HG02981 (cell line): ENCODE measurements at regions not wholly inside any gene's neighbourhood (a gene's known extent, or its start where the extent isn't known, plus 50 kb on each side); places are given as distances from the start of the nearest gene placed in this dataset.

Experiments
- ATAC-seq: cut with Tn5 transposase; IDR thresholded peaks from one replicate; pipeline ENCODE4 v1.9.1; 2021; ENCODE audit warnings: mild to moderate bottlenecking, moderate library complexity; ENCODE audit not compliant: unreplicated experiment

DNA sequence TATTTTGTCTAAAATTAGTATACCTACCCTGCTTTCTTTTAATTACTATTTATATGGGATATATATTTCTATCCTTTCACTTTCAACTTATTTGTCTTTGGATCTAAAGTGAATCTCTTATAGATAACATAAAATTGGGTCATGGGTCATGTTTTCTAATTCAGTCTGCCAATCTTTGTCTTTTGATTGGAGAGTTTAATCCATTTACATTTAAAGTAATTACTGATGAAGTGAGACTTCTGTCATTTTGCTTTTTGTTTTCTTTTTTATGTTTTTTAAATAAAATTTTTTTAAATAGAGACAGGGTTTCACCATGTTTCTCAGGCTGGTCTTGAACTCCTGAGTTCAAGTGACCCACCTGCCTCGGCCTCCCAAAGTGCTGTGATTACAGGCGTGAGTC, 50.5 kb upstream of the PRDM1 start:
- ATAC-seq: no peak

DNA sequence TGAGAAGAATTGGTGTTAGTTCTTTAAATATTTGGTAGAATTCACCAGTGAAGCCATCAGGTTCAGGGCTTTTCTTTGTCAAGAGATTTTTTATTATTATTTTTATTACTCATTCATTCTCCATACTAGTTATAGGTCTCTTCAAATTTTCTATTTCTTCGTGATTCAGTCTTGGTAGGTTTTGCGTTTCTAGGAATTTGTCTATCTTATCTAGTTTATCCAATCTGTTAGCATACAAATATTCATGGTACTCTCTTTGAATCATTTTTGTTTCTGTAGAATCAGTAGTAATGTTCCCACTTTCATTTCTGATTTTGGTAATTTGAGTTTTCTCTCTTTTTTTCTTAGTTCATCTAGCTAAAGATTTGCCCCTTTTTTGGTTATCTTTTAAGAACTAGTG, 52.3 kb upstream of the PRDM1 start:
- ATAC-seq: no peak

DNA sequence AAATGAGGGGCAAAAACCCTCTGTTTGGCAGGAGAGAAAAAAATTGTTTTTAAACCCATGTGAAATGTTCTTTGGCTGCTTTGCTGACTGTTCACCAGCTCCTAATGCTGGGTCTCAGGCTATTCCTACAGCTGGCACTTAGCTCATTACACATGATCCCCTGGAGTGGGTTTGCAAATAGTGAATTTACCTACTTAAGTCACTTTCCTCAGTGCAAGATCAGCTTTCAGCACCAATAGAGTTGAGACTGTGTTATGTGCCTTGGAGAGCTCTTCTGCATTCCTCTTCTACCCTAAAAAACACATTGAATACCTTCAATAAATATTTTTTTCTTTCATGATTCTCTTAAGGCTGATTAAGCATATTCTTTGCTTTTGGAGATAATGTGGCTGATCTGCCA, 58.4 kb upstream of the PRDM1 start:
- no peak for ATAC-seq

DNA sequence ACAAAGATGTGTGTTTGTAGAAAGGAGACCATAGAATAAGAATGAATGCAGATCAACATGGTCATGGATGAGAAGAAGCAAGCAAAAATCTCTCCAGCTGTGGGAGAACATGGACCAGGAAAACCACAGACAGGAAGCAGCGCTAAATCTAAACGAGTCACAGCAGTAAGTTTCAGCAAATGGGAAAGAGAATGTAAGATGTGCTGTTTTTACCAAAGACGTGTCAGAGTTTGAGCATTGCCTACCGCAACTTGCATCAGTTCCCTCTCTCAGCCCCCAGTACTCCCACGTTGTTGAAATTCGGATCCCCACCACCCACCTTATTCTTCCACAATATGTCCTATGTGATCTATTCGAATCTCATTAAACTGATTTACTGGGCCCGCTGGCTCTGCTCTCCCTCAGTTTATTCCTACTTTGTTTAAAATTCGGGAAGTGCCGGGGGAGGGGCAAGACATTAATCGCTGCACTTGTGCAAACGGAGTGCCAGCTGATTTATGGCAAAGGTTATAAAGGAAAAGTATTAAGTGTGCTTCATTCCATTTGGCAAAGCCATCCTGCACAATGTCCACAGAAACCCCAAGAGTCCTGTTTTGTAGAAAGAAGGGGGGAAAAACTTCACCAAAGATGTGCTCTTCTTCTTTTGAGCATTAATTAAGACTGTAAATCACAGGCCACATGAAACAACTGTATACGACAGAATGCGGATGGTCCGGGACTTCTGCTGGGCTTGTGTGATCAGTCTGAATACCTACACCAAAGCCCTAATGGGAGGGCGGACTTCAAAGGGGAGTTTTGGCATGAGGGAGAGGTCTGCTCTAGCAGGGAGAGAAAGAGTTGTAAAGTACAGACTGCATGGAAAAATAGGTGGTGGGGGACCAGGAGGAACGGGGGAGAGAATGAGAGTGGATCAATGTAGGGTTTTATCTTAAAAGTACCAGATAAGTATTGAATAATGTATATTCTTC, 59.1 kb upstream of the PRDM1 start:
- no peak for ATAC-seq

DNA sequence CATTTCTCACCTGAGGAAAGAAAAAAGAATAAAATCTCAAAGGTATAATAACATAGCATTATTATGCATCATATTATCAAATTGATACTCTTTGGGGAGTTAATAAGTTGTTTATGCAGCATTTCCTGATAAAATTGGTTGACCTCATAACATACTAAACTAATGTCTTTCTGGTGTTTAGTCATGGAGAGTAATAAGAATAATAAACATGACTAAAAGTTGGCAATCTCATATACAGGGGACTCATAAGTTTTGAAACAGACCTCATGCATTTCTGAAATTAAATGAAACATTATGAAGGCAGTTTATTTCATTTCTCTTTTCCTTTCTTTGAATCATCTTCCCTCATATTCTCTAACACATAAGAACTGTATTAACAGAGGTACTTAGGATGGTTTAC, 60.5 kb upstream of the PRDM1 start:
- ATAC-seq: no peak

DNA sequence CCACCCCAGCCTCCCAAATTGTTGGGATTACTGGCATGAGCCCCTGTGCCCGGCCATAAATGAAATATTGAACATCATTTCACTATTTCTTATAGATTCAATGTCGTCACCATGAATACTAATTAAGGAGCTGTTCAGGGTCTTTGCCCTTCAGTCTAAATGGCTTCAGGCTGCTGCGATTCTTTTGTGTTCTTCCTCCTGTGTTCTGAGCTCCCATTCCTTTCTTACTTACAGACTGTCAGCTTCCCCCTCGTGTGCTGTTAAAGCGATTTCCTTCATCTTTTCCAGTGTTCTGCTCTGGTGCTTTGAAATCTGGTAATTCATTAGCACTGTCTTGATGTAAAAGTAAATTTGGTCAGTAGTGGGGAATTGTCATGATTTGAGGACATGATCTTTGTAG, 63.3 kb upstream of the PRDM1 start:
- no peak for ATAC-seq

DNA sequence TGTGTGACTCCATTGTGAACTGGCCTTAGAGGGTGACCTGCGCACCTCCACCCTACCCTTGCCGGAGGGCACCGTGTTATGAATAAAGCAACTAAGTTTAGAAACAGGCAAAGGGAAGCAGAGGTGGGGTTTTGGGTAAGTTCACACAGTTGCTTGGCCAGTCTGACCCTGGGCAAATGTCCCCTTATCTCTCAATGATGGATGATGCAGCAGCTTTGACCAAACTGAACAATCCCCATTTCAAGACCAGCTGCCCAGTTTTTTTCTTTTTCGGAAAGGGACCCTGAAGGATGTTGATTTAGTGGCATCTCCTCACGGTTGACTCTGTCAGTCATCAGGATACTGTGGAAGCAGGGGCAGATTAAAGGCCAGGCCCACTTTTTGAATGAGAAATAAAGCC, 68.7 kb upstream of the PRDM1 start:
- ATAC-seq: no peak

DNA sequence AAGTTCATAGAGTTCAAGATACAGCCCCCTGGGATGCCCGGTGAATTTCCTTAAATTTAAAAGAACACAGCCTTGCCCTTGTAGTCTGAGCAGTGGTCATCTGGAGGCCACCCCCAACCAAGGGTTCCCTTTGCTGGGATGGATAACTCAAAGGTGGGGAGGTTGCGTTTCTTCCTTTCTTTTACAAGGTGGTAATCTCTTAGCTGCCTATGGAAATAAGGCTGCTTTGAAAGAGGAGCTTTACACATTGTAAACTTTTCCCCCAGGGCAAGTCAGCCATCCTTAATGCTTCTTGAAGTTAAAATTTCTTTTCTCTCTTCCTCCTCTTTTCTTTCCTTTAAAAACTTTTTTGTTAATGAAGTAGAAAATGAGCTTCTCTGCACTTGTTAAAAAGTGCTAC, 71.2 kb upstream of the PRDM1 start:
- no peak for ATAC-seq

DNA sequence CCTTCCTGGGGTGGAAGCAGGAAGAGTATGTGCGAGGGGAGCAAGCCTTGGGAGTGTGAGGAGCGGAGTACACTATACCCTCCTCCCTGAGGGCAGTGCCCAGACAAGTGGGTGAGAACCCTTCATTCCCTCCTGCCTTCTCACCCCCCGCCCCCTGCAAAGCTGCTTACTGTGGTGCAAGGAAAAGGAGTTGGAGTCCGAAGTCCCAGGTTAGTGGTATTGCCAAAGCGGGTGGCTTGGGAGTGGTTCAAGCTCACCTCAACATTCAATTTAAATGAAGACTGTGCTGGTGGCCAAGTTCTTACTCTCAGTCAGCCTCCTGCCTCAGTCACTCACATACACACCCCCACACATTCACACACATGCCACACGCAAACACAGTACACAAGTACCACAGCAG, 74.7 kb upstream of the PRDM1 start:
- no peak for ATAC-seq

DNA sequence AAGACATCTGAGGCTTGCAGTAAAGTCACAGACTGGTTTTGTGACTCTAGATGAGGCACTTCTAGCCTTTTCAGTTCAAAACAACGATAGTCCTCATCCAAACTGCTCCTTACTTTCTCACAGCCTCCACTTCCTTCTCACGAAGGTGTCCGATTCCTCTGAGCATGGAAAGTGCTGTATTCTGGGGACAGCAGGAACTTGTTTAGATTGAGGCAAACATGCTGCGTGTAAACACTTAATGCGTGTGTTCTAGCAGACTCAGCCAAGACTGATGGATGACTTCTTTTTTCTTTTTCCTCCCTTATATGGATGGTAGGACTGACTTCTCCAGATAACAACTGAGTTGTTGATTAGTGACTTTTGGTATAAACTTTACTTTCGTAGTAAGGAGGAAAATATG, 80.2 kb upstream of the PRDM1 start:
- no peak for ATAC-seq

DNA sequence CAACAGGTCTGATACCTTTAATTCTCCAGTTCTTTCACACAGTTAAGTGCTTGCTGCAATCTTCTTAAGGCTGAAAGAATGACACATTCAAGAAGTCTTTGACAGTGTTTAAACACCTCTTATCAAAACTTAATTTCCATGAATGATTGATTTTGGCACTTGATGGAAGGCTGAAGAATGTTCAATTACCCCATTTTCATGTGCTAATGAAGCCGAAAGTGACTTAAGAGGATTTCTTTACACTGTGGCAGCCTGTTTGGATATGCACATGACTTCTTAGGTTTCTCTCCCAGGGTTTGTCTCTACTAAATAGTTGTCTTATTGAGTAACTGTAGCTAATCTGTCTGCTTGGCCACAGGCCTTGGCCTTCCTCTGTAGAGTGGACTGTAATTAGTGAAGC, 81.1 kb upstream of the PRDM1 start:
- no peak for ATAC-seq

DNA sequence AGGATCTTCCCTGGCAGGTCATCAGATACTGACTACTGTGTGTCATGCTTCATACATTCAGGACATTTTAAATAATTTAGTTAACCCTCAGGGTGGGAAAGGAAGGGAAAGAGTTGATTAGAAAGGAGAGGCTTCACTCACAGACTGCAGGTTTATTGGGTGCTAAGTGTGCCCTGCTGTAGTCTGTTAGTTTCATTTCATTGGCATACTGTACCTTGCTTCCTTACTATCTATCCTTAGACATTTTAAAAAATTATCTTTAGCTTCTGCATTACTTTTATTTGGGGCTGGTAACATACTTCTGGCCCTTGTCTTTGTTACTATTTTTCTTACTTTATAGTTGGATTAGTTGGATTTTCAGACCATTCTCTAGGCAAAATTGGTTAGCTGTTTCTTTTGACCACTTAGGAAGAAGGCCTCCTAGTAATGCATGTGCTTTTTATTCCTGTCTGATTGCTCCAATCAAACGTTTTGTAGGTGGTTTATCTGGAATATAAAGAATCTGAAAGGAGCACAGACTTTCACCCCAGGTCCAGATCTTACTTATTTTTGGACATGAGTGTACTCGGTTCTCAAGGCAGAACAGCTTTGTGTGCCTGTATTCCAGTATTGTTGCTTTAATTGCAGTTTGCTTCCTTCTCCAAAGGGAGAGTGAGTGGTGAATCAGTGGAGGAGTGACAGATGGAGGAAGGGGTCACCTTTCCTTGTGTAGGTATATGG, 82.7 kb upstream of the PRDM1 start:
- ATAC-seq: no peak

DNA sequence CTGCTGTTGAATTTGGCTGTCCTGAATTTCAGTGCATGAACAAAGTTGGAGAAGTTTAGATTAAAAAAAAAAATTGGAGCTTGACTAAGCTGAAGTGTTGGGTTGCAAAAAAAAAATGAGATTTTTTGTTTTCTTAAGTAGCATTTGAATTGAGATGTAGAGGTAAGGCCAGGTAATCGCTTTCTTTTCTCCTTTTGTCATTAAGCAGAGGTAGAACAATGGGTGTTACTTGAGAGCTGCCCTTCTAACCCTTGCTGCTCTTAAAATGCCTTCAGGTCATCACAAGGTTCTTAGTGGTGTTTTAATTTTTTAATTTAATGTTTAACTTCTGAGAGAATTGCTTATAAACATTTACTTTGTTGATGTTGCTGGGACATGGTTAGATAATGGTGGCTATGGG, 84.1 kb upstream of the PRDM1 start:
- no peak for ATAC-seq

DNA sequence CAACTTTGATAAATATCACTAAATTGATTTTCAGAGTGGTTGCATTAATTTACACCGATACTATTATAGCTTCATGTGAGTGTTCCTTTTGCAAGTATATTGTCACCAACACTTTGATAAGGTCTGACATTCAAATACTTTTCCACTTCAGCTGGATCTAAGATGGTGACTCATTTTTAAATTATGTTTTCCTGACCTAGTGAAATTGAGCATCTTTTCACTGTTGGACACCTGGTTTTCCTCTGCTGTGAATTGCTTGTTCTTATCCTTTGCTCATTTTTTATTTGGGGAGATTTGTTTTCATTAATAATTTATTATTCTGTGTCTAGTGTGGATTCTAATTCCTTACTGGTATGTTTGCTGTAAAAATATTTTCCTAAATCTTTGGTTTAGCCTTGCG, 85.2 kb upstream of the PRDM1 start:
- no peak for ATAC-seq

DNA sequence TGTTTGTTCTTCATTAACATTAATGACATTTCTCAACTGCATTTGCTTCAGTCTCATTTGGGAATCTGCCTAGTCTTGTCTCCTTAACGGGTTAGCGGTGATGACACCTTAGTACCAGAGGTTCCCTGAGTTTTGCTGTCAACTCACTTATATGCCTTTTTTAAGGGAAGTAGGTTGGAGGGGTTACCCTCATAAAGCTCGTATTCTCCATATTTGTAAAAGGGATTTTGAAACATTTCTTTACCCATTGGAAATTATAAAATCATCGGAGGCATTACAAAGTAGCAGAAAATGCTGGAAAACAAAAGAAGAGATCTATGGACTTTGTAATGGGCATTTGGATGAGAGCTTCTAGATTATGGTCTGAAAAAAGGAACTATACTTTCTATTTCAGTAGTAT, 88.7 kb upstream of the PRDM1 start:
- no peak for ATAC-seq

DNA sequence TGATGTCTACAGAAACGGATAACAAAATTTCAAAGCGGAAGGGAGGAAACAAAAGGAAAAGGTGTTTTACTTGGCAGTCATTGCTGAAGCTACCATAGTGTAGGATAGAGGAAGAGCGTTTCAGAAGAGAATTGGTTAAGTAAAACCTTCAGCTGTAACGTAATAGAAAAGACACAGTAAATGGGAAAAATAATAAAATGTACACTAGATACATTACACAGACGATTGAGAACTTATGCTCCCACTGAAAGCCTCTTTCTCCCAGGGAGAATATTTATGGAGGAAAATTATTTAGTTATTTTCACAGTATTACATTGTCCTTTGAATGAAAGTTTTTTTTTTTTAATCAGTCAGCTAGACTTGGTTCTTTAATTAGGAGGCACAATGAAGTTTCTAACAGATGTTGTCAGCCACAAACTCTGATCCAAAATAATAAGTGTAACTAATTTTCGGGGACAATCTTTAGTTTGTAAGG, 90.7 kb upstream of the PRDM1 start:
- ATAC-seq: no peak

DNA sequence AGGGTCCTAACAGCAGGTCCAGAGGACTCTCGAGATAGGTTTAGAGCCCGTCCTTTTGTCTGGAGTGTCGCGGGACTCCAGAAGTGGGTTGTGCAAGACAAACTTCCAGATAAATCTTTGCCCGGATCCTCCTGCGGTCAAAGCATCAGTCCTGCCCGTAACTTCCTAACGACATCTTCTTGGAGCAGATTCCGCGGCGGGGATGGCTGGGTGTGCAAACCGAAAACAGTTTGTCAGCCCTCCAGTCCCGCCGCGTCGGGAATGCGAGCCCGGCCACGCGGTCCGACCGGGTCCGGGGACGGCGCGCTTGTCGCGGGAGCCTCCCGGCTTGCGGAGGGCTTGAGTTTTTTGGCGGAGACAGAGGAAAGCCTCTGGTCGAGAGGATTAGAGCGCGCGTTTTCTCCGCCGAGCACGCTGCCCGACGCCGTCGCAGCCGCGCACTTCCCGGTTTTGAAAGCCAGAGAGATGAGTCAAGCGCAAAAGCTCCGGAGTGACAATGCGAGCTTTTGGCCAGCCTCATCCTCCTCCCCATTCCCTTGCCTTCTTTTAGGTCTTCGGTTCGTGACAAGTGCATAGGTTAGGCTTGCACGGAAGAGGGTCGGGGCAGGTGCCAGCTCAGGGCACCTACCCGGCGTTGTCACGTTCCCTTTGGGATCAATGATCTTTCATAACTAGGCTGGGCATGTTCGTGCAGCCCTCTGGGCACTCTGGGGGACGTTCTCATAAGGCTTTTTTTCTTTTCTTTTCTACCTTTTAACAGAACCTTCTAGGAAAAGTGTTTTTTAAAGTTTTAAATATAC, 91.3 kb upstream of the PRDM1 start:
- ATAC-seq: no peak

DNA sequence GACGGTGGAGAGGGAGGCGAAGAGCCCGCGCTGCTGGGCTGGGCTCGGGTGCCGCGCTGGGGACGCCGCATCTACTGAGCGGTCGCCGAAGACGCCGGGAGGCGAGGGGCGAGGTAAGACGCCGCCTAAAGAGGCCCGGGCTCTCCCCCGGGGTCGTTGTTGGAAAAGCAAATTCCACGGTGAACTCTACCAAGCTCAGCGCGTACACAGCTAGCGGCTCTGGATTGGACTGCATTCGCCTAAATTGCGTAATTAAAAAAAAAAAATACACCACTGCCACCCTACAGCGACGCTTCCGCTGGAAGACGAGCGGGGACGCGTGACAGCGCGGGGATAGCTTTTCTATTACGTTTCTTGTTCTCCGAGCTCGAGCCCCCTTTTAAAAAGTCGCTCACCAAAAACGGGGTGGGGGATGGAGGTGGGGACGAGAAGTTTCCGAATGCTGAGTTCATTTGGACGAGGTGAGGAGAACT, 92.0 kb upstream of the PRDM1 start:
- no peak for ATAC-seq

DNA sequence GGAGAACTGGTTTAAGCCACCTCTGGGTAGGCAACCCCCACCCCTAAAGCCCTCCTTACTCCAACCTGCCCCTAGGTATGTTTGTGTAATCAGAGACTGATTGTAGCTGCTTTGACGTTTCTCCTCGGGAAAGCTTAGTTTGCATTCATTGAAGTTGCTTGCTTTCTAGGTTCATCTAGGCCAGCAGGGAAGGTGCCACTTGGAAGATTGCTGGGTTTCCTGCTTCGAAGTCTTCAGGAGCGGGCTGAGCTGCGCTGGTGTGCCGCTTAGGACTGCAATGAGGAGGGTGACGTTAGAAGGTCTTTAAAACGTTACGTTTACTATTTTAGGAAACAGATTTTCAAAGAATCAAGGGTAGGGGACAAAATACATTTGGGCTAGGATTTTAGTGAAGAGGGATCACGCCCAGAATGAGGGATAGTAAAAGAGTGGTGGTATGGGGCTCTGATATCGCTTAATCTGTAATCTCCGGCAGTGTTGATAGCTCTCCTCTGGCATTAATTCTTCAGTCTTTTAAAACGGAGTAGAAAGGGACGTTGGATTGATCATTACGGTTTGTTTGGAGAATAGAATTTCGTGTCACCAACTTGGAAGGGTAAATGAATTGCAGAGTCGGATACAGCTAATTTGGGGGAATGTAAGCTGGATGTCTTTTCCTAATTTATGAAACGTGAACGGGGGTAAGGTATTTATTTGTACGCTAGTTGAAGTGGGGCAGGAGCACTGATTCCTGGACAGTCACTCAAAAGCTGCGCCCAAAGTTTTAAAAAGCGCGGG, 92.6 kb upstream of the PRDM1 start:
- no peak for ATAC-seq

DNA sequence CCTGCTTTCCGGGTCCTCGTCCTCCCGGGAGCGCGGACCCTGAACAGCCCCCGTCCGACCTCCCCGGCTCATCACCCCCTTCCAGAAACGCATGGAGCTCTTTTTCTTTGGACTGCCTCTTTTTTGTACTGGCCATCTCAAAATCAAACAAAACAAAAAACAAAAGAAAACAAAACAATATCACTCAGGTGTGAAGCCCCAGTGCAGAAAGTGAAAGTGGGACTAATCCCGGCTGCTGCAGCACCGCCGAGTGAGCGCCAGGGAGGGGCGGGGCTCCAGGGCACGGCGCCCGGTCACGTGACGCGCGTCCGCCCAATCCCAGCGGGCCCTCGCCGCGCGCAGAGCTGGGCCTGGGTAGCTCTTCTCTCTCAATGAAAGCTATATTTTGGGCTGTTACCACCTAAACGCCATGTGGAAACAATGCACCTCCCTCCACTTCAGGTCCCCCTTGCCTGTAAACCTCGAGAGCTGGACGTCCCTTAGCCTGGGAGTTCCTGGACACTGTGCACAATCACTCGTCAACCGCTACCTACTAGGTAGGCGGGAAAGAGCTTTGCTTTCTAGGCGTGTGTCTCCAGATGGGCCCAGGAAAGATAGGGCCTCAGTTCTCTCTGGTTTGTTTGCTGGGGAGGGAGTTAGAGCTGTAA, 93.7 kb upstream of the PRDM1 start:
- peak; percentile 84 for ATAC-seq
